NCI-H2171 treated with DMSO at 0.1 percent for 48 hours (cell line): ENCODE measurements at regions not wholly inside any gene's neighbourhood (a gene's known extent, or its start where the extent isn't known, plus 50 kb on each side); places are given as distances from the start of the nearest gene placed in this dataset.

Experiments used
- DNase-seq: peaks from one replicate; lab custom pipeline; 2025; lab: John Stamatoyannopoulos, UW

GRCh38 chr5:64110222-64110621 lies 55.4 kb upstream of the RNF180 start:
- no peak for DNase-seq

- no peak for DNase-seq
Measured at GRCh38 chr5:64108674-64109073, 57.0 kb upstream of the RNF180 start.

- no peak for DNase-seq
Measured at GRCh38 chr5:64100203-64100602, 65.4 kb upstream of the RNF180 start.

- DNase-seq = no peak
Measured at GRCh38 chr5:64096771-64097170, 68.9 kb upstream of the RNF180 start.

- DNase-seq = no peak
Measured at GRCh38 chr5:64077589-64077988, 88.1 kb upstream of the RNF180 start.

GRCh38 chr5:64074533-64074932 lies 91.1 kb upstream of the RNF180 start:
- DNase-seq = peak; percentile 8

- no peak for DNase-seq
Measured at GRCh38 chr5:64069486-64069885, 96.2 kb upstream of the RNF180 start.

GRCh38 chr5:64050296-64050695 lies 88.1 kb upstream of the HTR1A start:
- no peak for DNase-seq

GRCh38 chr5:64040490-64040889 lies 78.2 kb upstream of the HTR1A start:
- DNase-seq = no peak

GRCh38 chr5:64026493-64026892 lies 64.2 kb upstream of the HTR1A start:
- DNase-seq = no peak

GRCh38 chr5:64019746-64020145 lies 57.5 kb upstream of the HTR1A start:
- no peak for DNase-seq

- no peak for DNase-seq
Measured at GRCh38 chr5:64018966-64019365, 56.7 kb upstream of the HTR1A start.

- DNase-seq = no peak
Measured at GRCh38 chr5:64015824-64016223, 53.6 kb upstream of the HTR1A start.
